Limb (tissue), 2 donors: ENCODE measurements at regions not wholly inside any gene's neighbourhood (a gene's known extent, or its start where the extent isn't known, plus 50 kb on each side); places are given as distances from the start of the nearest gene placed in this dataset.
"Not testable (repeated sequence)": the region's sequence is repeated elsewhere in the genome, so short reads cannot be mapped to it uniquely, and the experiment has no call there.

Experiments
- DNase-seq, 2 donors: peaks; one replicate each; pipeline ENCODE4 v3.0.0-alpha.2; 2016; ENCODE audit errors: extremely low spot score in 2 of 2

DNA sequence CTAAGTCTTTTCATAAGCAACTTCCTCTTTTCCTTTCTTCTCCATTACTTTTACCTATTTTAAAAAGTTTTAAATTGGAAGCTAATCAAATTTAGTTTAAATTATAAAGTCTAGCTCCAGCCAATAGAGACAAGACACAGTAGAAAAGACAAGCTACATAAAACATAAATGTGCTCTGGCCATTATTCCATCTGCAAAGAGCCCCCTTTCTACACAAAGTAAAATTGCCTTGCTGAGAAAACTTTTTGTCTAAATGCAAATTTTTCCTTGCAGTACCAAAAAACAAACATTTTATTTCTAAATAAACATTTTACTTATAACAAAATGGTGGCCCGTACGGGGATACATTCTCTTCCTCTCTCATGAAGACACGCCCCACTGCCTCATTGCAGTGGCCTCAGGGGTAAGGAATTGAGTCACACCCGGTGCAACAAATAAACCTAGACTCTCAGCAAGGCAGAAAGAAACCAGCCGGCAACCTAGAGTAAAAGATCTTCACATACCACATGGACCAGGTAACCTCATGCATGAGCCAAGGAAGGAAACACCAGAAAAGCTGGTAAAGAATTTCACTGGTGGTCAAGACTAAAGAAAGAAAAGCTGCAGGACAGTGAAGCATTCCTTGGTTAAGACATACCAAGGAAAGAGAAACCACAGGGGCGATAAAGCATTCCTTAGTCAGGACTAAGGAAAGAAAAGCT lies 71.6 kb upstream of the ZNF746 start:
- no peak for DNase-seq

DNA sequence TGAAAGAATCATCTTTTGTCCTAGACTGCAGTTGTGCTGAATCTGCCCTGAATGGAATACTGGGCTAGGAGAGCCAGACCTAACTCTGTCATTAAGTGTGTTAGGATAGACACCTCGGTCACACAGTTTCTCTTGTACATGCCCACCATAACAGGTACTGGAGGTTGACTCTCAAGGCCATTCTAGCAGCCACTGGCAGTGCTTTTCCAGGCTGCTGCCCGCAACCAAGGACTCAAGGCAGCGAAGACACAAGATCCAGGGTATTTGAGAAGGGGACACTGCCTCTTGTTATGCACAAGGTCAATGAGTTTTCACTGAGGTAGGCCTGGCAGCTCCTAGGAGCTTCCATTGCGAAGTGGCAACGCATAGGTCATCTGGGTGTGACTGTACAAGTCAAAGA lies 70.6 kb upstream of the ZNF746 start:
- DNase-seq: no peak

DNA sequence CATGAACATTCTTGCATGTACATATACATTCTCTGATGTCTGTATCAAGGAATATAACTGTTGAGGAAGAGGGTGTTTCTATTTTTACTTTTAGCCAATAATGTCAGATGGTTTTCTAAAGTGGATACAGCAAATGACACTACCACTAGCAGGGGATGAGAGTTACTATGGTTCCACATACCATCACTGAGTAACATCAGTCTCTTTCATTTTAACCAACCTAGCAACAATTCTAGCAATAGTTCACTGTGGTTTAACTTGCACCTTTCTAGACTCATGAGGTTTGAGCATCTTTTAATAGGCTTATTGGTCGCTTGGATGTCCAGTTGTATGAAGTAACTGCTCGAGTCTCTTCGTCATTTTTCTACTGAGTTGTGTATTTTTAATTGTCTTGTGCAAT lies 68.5 kb upstream of the ZNF746 start:
- no peak for DNase-seq

DNA sequence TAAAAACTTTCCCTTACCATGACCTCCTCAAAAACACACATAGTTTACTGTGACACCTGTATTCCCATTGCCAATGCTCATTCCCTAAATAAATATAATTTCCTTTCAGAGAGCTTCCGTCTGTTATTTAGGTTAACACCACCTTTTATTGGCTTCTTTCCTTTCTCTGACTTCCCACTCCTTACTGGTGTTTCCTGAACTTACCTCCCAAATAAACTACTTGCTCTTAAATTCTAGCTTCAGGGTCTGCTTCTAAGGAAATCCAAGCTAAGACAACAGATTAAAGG lies 67.4 kb upstream of the ZNF746 start:
- no peak for DNase-seq

DNA sequence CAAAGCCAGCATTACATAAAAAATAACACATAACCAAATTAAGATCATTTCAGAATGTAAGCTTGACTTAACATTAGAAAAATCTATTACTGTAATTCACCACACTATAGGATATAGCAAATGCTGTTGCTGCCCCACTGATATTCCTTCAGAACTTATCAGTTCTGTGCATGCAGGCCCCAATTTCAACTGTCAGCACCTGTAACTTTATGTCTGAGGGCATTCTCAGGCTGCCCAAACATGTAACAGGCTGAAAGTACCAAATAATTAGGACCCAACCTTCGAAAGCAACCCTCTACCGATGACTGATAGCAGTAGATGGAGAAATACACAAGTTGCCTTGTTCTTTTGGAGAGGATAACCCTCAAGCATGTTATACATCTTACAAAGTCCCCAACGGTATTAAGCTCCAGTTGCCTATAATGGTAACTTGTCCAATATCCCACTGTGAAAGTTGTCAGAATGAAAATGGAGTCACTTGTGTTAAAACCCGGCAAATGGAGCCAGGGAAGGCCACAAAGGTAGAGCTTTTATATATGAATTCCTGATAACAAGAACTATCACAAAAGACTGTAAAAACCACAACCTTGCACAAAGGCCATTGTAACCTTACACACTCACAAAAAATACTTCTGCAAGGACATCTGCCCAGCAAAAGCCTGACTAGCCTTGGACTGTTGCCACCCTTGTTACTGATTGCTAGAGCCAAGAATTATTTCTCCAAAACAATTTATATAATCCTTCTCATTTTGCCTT lies 66.9 kb upstream of the ZNF746 start:
- no peak for DNase-seq

DNA sequence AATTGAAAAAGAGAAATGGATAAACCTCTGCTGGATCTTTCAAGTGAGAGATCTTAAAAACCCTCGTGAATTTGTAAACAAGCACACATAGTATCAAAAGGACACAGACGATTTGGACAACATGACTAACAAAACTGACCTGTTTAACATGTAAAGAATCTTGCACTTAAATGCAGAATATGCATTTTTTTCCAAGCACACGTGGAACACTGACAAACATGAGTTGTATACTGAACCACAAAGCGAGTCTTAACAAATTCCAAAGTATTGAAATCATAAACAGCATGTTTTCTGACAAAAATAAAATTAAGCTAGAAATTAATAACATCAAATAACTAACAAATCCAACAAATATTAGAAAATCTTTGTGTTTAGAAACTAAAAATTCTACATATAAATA lies 65.0 kb upstream of the ZNF746 start:
- DNase-seq: no peak

DNA sequence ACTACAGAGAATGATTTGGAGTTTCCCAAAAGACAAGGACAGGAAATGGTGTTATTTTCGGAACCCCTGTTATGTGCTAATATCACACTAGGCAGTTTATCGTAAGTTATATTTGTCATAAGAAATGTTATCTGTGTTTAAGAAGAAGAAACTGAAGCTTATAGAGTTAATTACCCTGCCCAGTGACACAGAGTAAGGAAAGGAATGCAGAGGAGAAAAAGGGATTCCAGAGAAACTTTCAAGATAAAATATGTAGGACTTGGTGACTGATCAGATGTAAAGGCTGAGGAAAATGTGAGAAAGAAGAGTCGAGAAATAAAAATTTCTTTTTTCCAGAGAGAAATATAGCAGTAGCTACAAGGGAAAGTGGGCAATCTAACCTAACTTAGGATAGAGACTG lies 63.5 kb upstream of the ZNF746 start:
- DNase-seq: no peak

DNA sequence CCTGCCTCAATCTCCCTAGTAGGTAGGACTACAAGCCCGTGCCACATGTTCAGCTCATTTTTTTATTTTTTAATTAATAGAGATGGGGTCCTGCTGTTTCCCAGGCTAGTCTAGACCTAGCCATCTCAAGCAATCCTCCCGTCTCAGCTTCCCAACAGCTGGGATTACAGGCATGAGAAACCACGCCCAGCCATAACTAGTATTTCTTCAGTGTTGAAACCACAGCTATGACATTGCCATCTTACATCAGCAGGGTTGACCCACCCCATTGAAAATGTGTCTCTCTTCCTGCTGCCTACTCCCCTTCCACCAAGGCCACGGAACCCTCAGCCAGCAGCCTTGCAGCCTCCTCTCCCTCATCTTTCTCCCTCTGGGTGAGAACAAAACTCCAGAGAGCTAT lies 62.1 kb upstream of the ZNF746 start:
- DNase-seq: no peak

DNA sequence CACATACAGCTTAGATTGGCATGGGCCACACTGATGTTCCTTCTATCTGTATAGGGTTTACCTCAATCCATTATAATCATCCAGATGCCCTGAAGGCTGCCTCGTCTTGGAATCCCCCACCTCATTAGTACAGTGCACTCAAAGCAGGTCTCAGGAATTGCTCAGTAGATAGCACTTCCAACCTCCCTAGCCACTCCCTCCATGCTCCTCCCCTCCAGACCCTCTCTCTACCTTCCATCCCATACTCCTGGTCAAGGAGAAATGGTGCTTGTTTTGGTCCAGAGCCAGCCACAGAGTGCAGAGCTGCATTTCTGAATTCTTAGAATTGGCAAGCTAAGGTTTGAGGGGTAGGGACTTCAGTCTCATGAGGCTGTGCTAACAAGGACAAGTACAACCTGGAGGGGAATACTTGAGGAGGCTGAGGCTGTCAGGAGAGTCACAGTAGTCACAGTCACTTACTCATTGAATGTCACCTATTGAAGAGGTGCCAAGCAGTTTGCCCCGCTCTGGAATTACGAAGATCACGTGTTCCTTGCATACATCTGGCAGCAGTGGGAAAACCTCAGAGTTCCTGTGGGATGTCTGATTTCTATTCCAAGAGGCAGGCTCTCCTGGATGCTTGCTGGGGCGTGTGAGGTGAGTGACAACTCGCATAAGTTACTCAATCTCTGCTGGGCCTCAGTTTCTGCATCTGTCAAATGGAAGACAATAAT lies 60.7 kb upstream of the ZNF746 start:
- no peak for DNase-seq

DNA sequence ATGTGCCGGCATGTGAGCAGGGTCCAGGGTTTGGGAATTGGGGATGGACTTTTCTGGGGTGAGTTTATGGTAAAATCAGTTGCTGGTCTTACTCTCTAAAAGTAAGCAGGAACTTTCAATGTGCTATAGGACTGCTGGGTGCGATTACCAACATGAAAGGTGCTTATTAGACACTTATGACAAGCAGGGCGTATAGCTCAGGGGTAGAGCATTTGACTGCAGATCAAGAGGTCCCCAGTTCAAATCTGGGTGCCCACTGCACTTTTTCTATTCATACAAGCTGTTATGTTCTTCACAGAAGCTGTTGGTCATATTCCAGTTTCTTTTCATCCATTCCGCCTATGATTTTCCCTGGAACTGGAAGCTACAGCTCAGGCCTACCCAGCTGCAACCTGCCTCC lies 58.9 kb upstream of the ZNF746 start:
- not testable (repeated sequence) for DNase-seq

DNA sequence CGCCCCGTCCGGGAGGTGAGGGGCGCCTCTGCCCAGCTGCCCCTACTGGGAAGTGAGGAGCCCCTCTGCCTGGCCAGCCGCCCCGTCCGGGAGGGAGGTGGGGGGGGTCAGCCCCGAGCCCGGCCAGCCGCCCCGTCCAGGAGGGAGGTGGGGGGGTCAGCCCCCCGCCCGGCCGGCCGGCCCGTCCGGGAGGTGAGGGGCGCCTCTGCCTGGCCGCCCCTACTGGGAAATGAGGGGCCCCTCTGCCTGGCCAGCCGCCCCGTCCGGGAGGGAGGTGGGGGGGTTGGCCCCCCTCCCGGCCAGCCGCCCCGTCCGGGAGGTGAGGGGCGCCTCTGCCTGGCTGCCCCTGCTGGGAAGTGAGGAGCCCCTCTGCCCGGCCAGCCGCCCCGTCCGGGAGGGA lies 57.2 kb upstream of the ZNF746 start:
- DNase-seq: not testable (repeated sequence)

DNA sequence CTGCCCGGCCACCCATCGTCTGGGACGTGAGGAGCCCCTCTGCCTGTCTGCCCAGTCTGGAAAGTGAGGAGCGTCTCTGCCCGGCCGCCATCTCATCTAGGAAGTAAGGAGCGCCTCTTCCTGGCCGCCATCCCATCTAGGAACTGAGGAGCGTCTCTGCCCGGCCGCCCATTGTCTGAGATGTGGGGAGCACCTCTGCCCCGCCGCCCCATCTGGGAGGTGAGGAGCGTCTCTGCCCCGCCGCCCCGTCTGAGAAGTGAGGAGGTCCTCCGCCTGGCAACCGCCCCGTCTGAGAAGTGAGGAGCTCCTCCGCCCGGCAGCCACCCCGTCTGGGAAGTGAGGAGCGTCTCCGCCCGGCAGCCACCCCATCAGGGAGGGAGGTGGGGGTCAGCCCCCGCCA lies 56.4 kb upstream of the ZNF746 start:
- not testable (repeated sequence) for DNase-seq

DNA sequence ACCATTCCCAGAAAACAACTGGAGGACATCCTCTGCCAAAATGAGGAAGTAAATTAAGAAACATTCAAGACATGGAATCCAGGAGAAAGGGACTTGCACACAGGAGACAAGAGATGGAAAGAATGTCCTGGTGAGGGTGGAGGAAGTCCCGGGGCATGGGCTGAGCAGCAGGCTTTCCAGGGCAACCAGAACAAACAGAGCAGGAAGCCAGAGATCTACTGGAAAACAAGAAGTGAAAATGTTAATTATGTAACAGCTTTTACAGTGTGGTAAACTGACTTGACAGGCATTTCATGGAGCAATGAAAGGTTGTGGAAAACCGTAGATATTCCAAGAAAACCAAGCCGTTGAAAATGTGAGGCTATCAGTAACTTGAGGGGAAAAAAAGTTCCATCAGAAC lies 55.2 kb upstream of the ZNF746 start:
- DNase-seq: no peak
